ENCODE measurements at regions not wholly inside any gene's neighbourhood (a gene's known extent, or its start where the extent isn't known, plus 50 kb on each side); places are given as distances from the start of the nearest gene placed in this dataset.

DNA sequence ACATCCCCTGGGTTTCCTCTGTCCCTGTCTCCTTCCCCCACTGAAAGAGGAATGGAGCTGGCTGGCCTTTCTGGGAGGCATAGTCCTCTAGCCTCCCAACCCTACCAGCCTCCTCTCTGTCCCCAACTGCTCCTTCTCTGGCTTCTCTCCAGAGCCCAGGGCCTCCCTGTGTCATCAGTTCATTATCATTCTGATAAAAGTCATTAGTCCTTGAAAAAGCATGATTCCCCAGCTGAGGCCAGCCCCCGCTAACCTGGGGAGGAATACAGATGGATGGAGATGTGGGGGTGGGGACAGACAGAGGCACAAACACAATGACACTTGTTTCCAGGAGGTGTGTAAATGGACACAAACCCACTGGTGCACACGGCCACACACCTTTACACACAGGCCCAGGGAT lies 73.6 kb upstream of the HSPA9 start:
- no peak overlapping the region for H3K4me3 Mint-ChIP-seq (ENCODE audit: unreplicated experiment)
- H3K4me1 Mint-ChIP-seq (ENCODE audit: unreplicated experiment): peaks cover 27% of the 10 kb centered on the region
- no peaks in the 10 kb centered on the region for H3K9me3 Mint-ChIP-seq (ENCODE audit: unreplicated experiment)
- H3K27ac Mint-ChIP-seq (ENCODE audit: unreplicated experiment): no peak overlapping the region
- TF ChIP-seq, protein P1, sequence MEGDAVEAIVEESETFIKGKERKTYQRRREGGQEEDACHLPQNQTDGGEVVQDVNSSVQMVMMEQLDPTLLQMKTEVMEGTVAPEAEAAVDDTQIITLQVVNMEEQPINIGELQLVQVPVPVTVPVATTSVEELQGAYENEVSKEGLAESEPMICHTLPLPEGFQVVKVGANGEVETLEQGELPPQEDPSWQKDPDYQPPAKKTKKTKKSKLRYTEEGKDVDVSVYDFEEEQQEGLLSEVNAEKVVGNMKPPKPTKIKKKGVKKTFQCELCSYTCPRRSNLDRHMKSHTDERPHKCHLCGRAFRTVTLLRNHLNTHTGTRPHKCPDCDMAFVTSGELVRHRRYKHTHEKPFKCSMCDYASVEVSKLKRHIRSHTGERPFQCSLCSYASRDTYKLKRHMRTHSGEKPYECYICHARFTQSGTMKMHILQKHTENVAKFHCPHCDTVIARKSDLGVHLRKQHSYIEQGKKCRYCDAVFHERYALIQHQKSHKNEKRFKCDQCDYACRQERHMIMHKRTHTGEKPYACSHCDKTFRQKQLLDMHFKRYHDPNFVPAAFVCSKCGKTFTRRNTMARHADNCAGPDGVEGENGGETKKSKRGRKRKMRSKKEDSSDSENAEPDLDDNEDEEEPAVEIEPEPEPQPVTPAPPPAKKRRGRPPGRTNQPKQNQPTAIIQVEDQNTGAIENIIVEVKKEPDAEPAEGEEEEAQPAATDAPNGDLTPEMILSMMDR (IDR thresholded peaks at IDR 0.05; ENCODE audit: unreplicated experiment): no peak
- DNase-seq (ENCODE audit: low spot score): no peak
- H3K27me3 Mint-ChIP-seq (ENCODE audit: unreplicated experiment): peaks cover 2% of the 10 kb centered on the region
- H3K36me3 Mint-ChIP-seq (ENCODE audit: low read depth, unreplicated experiment): no peaks in the 10 kb centered on the region

GRCh38 chr5:138647794-138648410 lies 72.7 kb upstream of the HSPA9 start:
- Mint-ChIP-seq H3K4me3 (ENCODE audit: unreplicated experiment) (no peak overlapping the region), H3K36me3 (ENCODE audit: low read depth, unreplicated experiment) (no peaks in the 10 kb centered on the region), H3K4me1 (ENCODE audit: unreplicated experiment) (peaks cover 27% of the 10 kb centered on the region), H3K27me3 (ENCODE audit: unreplicated experiment) (no peaks in the 10 kb centered on the region), H3K9me3 (ENCODE audit: unreplicated experiment) (no peaks in the 10 kb centered on the region), H3K27ac (ENCODE audit: unreplicated experiment) (no peak overlapping the region)
- no peak for DNase-seq (ENCODE audit: low spot score)
- TF ChIP-seq, protein P1 (IDR thresholded peaks at IDR 0.05; ENCODE audit: unreplicated experiment): no peak

DNA sequence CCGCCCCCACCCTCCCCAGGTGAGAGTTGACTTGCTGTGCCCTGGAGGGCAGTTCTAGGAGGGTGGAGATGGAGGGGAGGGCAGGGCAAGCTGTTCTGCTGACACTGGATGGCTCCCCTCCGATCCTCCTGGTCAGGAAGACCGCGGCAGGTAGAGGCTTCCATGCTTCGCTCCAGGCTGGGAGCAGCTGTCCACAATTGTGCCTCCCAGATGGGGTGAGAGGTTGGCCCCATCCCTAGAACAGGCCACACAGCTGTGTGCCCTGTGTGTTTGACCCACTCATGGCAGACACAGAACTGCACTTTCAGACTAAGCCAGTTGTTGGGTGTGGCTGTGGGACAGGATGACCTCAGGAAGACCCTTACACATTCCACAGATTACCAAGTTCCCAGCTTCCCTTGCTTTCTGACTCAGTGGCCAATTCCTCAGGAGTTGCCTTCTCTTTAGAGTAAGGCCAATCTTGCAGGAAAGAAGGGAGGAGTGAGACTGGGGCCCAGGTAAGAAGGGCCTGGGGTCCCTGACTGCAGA lies 72.1 kb upstream of the HSPA9 start:
- H3K4me1 Mint-ChIP-seq (ENCODE audit: unreplicated experiment): peaks cover 27% of the 10 kb centered on the region
- no peaks in the 10 kb centered on the region for H3K9me3 Mint-ChIP-seq (ENCODE audit: unreplicated experiment)
- no peak for DNase-seq (ENCODE audit: low spot score)
- no peaks in the 10 kb centered on the region for H3K36me3 Mint-ChIP-seq (ENCODE audit: low read depth, unreplicated experiment)
- H3K4me3 Mint-ChIP-seq (ENCODE audit: unreplicated experiment): no peak overlapping the region
- TF ChIP-seq, protein P1 (IDR thresholded peaks at IDR 0.05; ENCODE audit: unreplicated experiment): no peak
- no peaks in the 10 kb centered on the region for H3K27me3 Mint-ChIP-seq (ENCODE audit: unreplicated experiment)
- no peak overlapping the region for H3K27ac Mint-ChIP-seq (ENCODE audit: unreplicated experiment)

DNA sequence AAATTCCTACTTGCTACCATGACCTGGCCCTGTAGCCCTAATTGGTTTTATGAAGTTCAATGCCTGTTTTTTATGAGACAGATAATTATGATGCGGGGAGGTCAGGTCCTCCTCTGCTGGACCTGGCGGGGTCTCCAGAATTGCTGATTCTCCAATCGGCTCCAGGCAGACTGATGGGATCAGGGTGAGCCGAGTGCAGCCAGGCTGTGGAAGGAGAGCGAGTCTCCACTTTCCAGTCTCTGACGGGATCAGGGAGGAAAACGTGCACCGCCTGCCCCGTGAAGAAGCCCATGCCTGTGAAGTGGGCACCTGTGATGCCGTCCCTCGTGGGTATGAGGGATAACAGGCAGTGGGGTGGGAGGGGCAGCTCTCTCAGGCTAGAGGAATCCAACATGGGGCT lies 71.5 kb upstream of the HSPA9 start:
- Mint-ChIP-seq H3K36me3 (ENCODE audit: low read depth, unreplicated experiment) (no peaks in the 10 kb centered on the region), H3K27ac (ENCODE audit: unreplicated experiment) (no peak overlapping the region), H3K27me3 (ENCODE audit: unreplicated experiment) (peaks cover 2% of the 10 kb centered on the region), H3K4me3 (ENCODE audit: unreplicated experiment) (no peak overlapping the region), H3K9me3 (ENCODE audit: unreplicated experiment) (no peaks in the 10 kb centered on the region), H3K4me1 (ENCODE audit: unreplicated experiment) (peaks cover 26% of the 10 kb centered on the region)
- DNase-seq (ENCODE audit: low spot score): no peak
- TF ChIP-seq, protein P1 (IDR thresholded peaks at IDR 0.05; ENCODE audit: unreplicated experiment): no peak

DNA sequence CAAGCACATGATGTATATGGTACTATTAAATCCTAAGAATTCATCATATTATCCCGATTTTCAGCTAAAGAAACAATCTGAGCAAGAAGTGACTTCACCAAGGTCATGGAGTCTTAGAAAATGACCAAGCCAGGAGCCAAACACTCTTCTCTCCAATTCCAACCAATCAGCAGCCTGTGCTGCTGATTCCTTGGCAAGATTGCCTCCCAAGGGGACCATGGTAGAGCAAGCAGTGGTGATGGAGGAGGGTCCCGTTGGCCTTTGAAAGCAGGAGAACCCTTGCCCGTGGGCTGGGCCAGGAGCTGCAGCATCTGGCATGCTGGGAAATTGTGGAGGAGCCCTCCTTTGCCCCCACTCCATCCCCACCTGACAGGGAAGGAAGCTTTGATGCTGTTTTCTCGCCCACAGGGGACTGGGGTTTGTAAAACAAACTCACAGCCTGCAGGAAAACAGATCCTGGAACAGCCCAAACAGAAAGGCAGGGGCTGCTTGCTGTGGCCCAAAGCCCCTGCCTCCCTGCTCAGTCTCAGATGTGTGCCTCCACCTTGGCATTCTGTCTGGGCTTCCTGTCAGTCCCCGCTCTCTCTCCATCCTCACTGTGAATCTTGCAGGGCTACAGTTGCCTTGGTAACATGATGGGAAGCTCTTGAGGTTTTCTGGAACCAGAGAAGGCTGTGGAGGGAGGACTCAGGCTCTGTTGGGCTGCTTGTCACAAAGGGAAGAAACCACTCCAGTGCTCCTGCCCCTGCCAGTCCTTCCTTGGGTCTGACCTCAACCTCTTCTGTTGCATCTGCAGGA lies 70.8 kb upstream of the HSPA9 start:
- H3K9me3 Mint-ChIP-seq (ENCODE audit: unreplicated experiment): no peaks in the 10 kb centered on the region
- no peak overlapping the region for H3K27ac Mint-ChIP-seq (ENCODE audit: unreplicated experiment)
- TF ChIP-seq, protein P1 (IDR thresholded peaks at IDR 0.05; ENCODE audit: unreplicated experiment): no peak
- H3K4me3 Mint-ChIP-seq (ENCODE audit: unreplicated experiment): no peak overlapping the region
- H3K27me3 Mint-ChIP-seq (ENCODE audit: unreplicated experiment): peaks cover 2% of the 10 kb centered on the region
- H3K4me1 Mint-ChIP-seq (ENCODE audit: unreplicated experiment): peaks cover 22% of the 10 kb centered on the region
- no peak for DNase-seq (ENCODE audit: low spot score)
- no peaks in the 10 kb centered on the region for H3K36me3 Mint-ChIP-seq (ENCODE audit: low read depth, unreplicated experiment)

Data from endothelial cell (in vitro differentiated cells).